ENCODE measurements at regions not wholly inside any gene's neighbourhood (a gene's known extent, or its start where the extent isn't known, plus 50 kb on each side); places are given as distances from the start of the nearest gene placed in this dataset.

DNA sequence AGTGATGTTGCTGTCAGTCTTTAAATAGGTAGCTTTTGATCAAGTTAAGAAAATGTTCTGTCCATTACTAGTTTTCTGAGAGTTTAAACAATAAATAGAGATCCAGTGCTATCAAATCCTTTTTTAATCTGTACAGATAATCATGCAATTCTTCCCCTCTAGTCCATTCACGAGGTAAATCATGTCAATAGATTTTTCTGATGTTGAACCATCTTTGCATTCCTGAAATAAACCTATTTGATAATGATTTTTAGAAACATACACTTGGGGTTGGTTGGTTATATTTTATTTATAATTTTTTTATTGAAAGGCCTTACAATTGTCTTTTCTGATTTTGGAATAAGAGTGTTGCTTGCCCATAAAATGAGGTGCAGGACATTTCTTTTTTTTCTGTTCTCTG is 95.0 kb downstream of the FAM53A start:
- intact Hi-C loops (cut with micrococcal nuclease), result loop anchor here (10.0 kb wide), 1 partner anchor 1486 kb away; the partner anchor contains the start of genes HTT and HTT-AS

DNA sequence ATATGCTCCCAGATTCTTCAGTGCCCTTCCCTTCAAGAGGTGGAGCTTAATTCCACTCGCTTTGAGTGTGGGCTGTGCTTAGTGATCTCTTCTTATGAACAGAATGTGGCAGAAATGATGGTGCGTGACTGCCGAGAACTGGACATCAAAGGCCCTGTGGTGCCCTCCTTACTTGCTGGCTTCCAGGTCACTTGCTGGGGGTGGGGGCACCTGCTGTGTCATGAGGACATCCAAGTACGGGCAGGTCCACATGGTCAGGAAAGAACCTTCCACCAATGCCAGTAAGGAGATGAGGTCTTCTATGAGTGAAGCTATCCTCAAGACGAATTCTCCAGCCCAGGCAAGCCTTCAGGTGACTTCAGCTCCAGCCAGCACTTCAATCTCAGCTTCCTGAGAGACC is 95.8 kb downstream of the FAM53A start:
- DNase-seq (no peak), ATAC-seq (ENCODE audit: low read depth) (no peak)
- 89% methylated on average over 2 of the region's 5 CpGs for WGBS (ENCODE audit: insufficient coverage)
- H3K36me3 ChIP-seq (replicated peaks in 1 of 2; ENCODE audit: control extremely low read depth in 1 of 2, control insufficient read depth in 1 of 2, extremely low read depth in 1 of 2, insufficient read depth in 2 of 2, low read length in 1 of 2), result no peaks in the 10 kb centered on the region
- H3K79me2 ChIP-seq (ENCODE audit: control insufficient read depth, insufficient read depth, low read length), result no peaks in the 10 kb centered on the region
- no peak overlapping the region for H3K27ac ChIP-seq (ENCODE audit: low read length in 2 of 2)
- H4K20me1 ChIP-seq (ENCODE audit: control insufficient read depth, insufficient read depth, low read length, poor library complexity, severe bottlenecking), result no peaks in the 10 kb centered on the region
- H3K4me1 Mint-ChIP-seq, result no peaks in the 10 kb centered on the region
- peaks cover 5 to 36% (median 21%) of the 10 kb centered on the region in 3 donors for H3K9me3 ChIP-seq (ENCODE audit: control extremely low read depth in 1 of 3, control insufficient read depth in 2 of 3, insufficient read depth in 1 of 3, low read length in 2 of 3)
- no peaks in the 10 kb centered on the region for H3K27me3 ChIP-seq (replicated peaks in 1 of 4; ENCODE audit: control extremely low read depth in 1 of 4, control insufficient read depth in 3 of 4, insufficient read depth in 4 of 4, low read length in 3 of 4)
- POLR2A ChIA-PET, result no interaction called here
- intact Hi-C loops (cut with micrococcal nuclease), result loop anchor here (10.0 kb wide), 1 partner anchor 1486 kb away; the partner anchor contains the start of genes HTT and HTT-AS
- no peak overlapping the region for H3K4me3 ChIP-seq (ENCODE audit: control extremely low read depth in 1 of 5, extremely low read depth in 1 of 5, insufficient read depth in 1 of 5, low read depth in 2 of 5, low read length in 4 of 5)
- TF ChIP-seq EZH2 (IDR thresholded peaks at IDR 0.05; ENCODE audit: borderline replicate concordance, insufficient read depth, low read depth, low read length, poor library complexity, severe bottlenecking), result no peak
- TF ChIP-seq, protein P1, sequence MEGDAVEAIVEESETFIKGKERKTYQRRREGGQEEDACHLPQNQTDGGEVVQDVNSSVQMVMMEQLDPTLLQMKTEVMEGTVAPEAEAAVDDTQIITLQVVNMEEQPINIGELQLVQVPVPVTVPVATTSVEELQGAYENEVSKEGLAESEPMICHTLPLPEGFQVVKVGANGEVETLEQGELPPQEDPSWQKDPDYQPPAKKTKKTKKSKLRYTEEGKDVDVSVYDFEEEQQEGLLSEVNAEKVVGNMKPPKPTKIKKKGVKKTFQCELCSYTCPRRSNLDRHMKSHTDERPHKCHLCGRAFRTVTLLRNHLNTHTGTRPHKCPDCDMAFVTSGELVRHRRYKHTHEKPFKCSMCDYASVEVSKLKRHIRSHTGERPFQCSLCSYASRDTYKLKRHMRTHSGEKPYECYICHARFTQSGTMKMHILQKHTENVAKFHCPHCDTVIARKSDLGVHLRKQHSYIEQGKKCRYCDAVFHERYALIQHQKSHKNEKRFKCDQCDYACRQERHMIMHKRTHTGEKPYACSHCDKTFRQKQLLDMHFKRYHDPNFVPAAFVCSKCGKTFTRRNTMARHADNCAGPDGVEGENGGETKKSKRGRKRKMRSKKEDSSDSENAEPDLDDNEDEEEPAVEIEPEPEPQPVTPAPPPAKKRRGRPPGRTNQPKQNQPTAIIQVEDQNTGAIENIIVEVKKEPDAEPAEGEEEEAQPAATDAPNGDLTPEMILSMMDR (IDR thresholded peaks at IDR 0.05), result no peak
- CTCF ChIA-PET, result no interaction called here
- no peak overlapping the region for H2AFZ ChIP-seq (ENCODE audit: insufficient read depth, low read depth, low read length, poor library complexity, severe bottlenecking)
- H3K4me1 ChIP-seq (ENCODE audit: control insufficient read depth in 2 of 2, insufficient read depth in 2 of 2, low read length in 2 of 2), result no peaks in the 10 kb centered on the region
- no peak overlapping the region for H3K9ac ChIP-seq (ENCODE audit: low read length)
- no peak overlapping the region for H3K27ac Mint-ChIP-seq
- H3K4me2 ChIP-seq (replicated peaks; ENCODE audit: low read depth, low read length, poor library complexity, severe bottlenecking), result no peak overlapping the region
- no peak overlapping the region for H3K4me3 Mint-ChIP-seq
- peaks cover 11% of the 10 kb centered on the region for H3K27me3 Mint-ChIP-seq
- peaks cover 14% of the 10 kb centered on the region for H3K9me3 Mint-ChIP-seq (ENCODE audit: insufficient read depth)

More for the DNA sequence above, 95.0 kb downstream of the FAM53A start:
- Mint-ChIP-seq H3K4me3 (no peak overlapping the region), H3K27me3 (peaks cover 11% of the 10 kb centered on the region), H3K4me1 (no peaks in the 10 kb centered on the region), H3K9me3 (ENCODE audit: insufficient read depth) (peaks cover 14% of the 10 kb centered on the region), H3K27ac (no peak overlapping the region)
- no peak for TF ChIP-seq EZH2 (IDR thresholded peaks at IDR 0.05; ENCODE audit: borderline replicate concordance, insufficient read depth, low read depth, low read length, poor library complexity, severe bottlenecking)
- TF ChIP-seq, protein P1 (IDR thresholded peaks at IDR 0.05), result no peak
- POLR2A ChIA-PET, result no interaction called here
- no peaks in the 10 kb centered on the region for H4K20me1 ChIP-seq (ENCODE audit: control insufficient read depth, insufficient read depth, low read length, poor library complexity, severe bottlenecking)
- CTCF ChIA-PET, result no interaction called here
- WGBS (ENCODE audit: insufficient coverage), result no CpG with 5 or more reads among the region's 1 CpG
- H3K79me2 ChIP-seq (ENCODE audit: control insufficient read depth, insufficient read depth, low read length), result no peaks in the 10 kb centered on the region
- H3K4me3 ChIP-seq (ENCODE audit: control extremely low read depth in 1 of 5, extremely low read depth in 1 of 5, insufficient read depth in 1 of 5, low read depth in 2 of 5, low read length in 4 of 5), result no peak overlapping the region
- H3K36me3 ChIP-seq (replicated peaks in 1 of 2; ENCODE audit: control extremely low read depth in 1 of 2, control insufficient read depth in 1 of 2, extremely low read depth in 1 of 2, insufficient read depth in 2 of 2, low read length in 1 of 2), result no peaks in the 10 kb centered on the region
- H3K27me3 ChIP-seq (replicated peaks in 1 of 4; ENCODE audit: control extremely low read depth in 1 of 4, control insufficient read depth in 3 of 4, insufficient read depth in 4 of 4, low read length in 3 of 4), result no peaks in the 10 kb centered on the region
- no peak overlapping the region for H3K27ac ChIP-seq (ENCODE audit: low read length in 2 of 2)
- ATAC-seq (ENCODE audit: low read depth), result no peak
- H3K9ac ChIP-seq (ENCODE audit: low read length), result no peak overlapping the region
- H3K9me3 ChIP-seq (ENCODE audit: control extremely low read depth in 1 of 3, control insufficient read depth in 2 of 3, insufficient read depth in 1 of 3, low read length in 2 of 3), result peaks cover 5 to 36% (median 21%) of the 10 kb centered on the region in 3 donors
- H3K4me1 ChIP-seq (ENCODE audit: control insufficient read depth in 2 of 2, insufficient read depth in 2 of 2, low read length in 2 of 2), result no peaks in the 10 kb centered on the region
- H3K4me2 ChIP-seq (replicated peaks; ENCODE audit: low read depth, low read length, poor library complexity, severe bottlenecking), result no peak overlapping the region
- H2AFZ ChIP-seq (ENCODE audit: insufficient read depth, low read depth, low read length, poor library complexity, severe bottlenecking), result no peak overlapping the region
- DNase-seq, result no peak
